ENCODE measurements at regions not wholly inside any gene's neighbourhood (a gene's known extent, or its start where the extent isn't known, plus 50 kb on each side); places are given as distances from the start of the nearest gene placed in this dataset.
"Not testable (repeated sequence)": the region's sequence is repeated elsewhere in the genome, so short reads cannot be mapped to it uniquely, and the experiment has no call there.

DNA sequence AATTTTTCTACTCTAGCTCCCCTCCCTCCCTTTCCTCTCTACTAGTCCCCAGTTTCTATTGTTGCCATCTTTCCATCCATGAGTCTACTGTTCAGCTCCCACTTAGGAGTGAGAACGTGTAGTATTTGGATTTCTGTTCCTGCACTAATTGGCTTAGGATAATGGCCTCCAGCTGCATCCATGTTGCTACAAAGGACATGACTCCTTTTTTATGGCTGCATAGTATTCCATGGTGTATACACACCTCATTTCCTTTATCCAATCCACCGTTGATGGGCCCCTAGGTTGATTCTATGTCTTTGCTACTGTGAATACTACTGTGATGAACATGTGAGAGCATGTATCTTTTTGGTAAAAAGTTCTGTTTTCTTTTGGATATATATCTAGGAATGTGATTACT is 138.9 kb upstream of the MSX2 start (continued):
- TF ChIP-seq RCOR1 (conservative IDR thresholded peaks at IDR 0.05; ENCODE audit: low read depth, low read length) (no peak), MYC (IDR thresholded peaks at IDR 0.05; ENCODE audit: insufficient read depth, insufficient read length, insufficient replicate concordance, low read length, severe bottlenecking) (no peak), CEBPZ (IDR thresholded peaks at IDR 0.05; ENCODE audit: low read depth, low read length) (no peak), ZBTB40 (IDR thresholded peaks at IDR 0.05; ENCODE audit: borderline replicate concordance) (no peak), IRF4 (IDR thresholded peaks at IDR 0.05; ENCODE audit: low read depth, low read length) (no peak), ZNF274 (IDR thresholded peaks at IDR 0.05; ENCODE audit: insufficient read depth, insufficient read length) (no peak), EP300 (IDR thresholded peaks at IDR 0.05; ENCODE audit: borderline replicate concordance in 1 of 2, control insufficient read depth in 1 of 2, low read depth in 2 of 2, low read length in 2 of 2) (no peak), ZNF622 (IDR thresholded peaks at IDR 0.05) (no peak), EGR1 (IDR thresholded peaks at IDR 0.05; ENCODE audit: borderline replicate concordance in 1 of 2, low read depth in 2 of 2, low read length in 2 of 2) (no peak), JUND (IDR thresholded peaks at IDR 0.05; ENCODE audit: low read depth, low read length) (no peak), ZSCAN29 (IDR thresholded peaks at IDR 0.05) (no peak), SREBF2 (IDR thresholded peaks at IDR 0.05; ENCODE audit: low read length) (no peak)

DNA sequence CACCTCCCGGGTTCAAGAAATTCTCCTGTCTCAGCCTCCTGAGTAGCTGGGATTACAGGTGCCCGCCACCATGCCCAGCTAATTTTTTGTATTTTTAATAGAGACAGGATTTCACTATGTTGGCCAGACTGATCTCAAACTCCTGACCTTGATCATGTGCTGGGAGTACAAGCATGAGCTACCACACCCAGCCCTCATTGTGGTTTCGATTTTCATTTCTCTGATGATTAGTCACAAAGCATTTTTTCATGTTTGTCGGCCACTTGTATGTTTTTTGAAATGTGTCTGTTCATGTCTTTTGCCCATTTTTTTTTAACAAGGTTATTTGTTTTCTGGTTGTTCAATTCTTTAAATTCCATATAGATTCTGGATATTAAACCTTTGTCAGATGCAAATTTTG is 138.2 kb upstream of the MSX2 start:
- H3K4me2 ChIP-seq (ENCODE audit: control insufficient read depth, insufficient read depth); H3K4me3 ChIP-seq; RAD21 ChIA-PET (ENCODE audit: unreplicated experiment); H3K27ac ChIP-seq (ENCODE audit: control insufficient read depth, insufficient read depth); in situ Hi-C loops (cut with MboI); intact Hi-C loops (cut with micrococcal nuclease; ENCODE audit: unreplicated experiment); SMC1A ChIA-PET (ENCODE audit: uncharacterized antibody, unreplicated experiment); BruUV-seq (replicated peaks); H3K9ac ChIP-seq (ENCODE audit: control insufficient read depth, insufficient read depth, low read length); H3K9me3 ChIP-seq (replicated peaks; ENCODE audit: control insufficient read depth, insufficient read depth, low read length); ATAC-seq; FAIRE-seq; H4K20me1 ChIP-seq (ENCODE audit: control insufficient read depth, insufficient read depth); H3K36me3 ChIP-seq (ENCODE audit: control insufficient read depth in 2 of 2, insufficient read depth in 2 of 2, low read length in 1 of 2); H3K27me3 ChIP-seq (replicated peaks in 1 of 2; ENCODE audit: control insufficient read depth in 2 of 2, insufficient read depth in 2 of 2, low read length in 1 of 2); H3K79me2 ChIP-seq (ENCODE audit: control insufficient read depth, insufficient read depth, low read length); H3K4me1 ChIP-seq (ENCODE audit: control insufficient read depth, insufficient read depth, low read length); POLR2A ChIA-PET; H2AFZ ChIP-seq (ENCODE audit: control insufficient read depth, low read depth, low read length); DNase-seq (ENCODE audit: low read depth, low spot score): not testable (repeated sequence)
- CTCF ChIA-PET = interaction anchor here (1.6 kb wide), 1 partner anchor 10 kb away, joined by 3 read pairs; no protein-coding TSS in a partner anchor
- WGBS (ENCODE audit: insufficient coverage, insufficient replicate concordance, low lambda C conversion rate, missing lambda C conversion rate) = 26% methylated on average over 4 of the region's 4 CpGs

All from GM12878 (cell line).